ENCODE measurements at regions not wholly inside any gene's neighbourhood (a gene's known extent, or its start where the extent isn't known, plus 50 kb on each side); places are given as distances from the start of the nearest gene placed in this dataset.

DNA sequence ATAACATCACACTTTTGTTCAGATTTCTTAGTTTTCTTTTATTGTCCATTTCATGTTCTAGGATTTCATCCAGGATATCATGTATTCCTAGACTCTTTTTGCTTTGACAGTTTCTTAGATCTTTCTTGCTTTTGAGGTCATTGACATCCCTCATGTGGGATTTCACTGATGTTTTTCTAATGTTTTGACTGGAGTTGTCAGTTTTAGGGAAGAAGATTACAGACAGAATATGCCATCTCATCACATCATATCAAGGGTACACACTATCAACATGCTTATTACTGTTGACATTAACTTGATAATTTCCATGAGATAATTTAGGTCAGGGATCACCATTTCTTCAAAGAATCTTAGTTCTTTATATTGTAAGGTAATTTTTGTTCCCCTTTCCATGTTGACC lies 101.7 kb downstream of the NPAP1 start:
- TF ChIP-seq ZNF274 (IDR thresholded peaks at IDR 0.05; ENCODE audit: low read depth, low read length) (no peak), SUZ12 (IDR thresholded peaks at IDR 0.05; ENCODE audit: extremely low read depth, insufficient read depth, insufficient read length) (no peak), YY1 (IDR thresholded peaks at IDR 0.05; ENCODE audit: insufficient read depth, insufficient read length) (no peak)

Data from NT2/D1 (cell line).